ENCODE measurements at regions not wholly inside any gene's neighbourhood (a gene's known extent, or its start where the extent isn't known, plus 50 kb on each side); places are given as distances from the start of the nearest gene placed in this dataset.

GRCh38 chr17:5870231-5870953 lies 199.8 kb upstream of the WSCD1 start:
- Histone ChIP-seq H3K4me1 (peaks cover 1% of the 10 kb centered on the region), H3K36me3 (no peaks in the 10 kb centered on the region), H3K27ac (replicated peaks) (no peak overlapping the region), H3K27me3 (ENCODE audit: low read depth) (peaks cover 3% of the 10 kb centered on the region), H3K4me3 (no peak overlapping the region), H3K9me3 (replicated peaks) (no peaks in the 10 kb centered on the region)
- TF ChIP-seq CTCF (IDR thresholded peaks at IDR 0.05; ENCODE audit: borderline replicate concordance) = no peak
- intact Hi-C loops (cut with micrococcal nuclease) = no loop called here
- no peak for DNase-seq

- H3K4me3 ChIP-seq = no peak overlapping the region
- DNase-seq = no peak
- no peaks in the 10 kb centered on the region for H3K9me3 ChIP-seq (replicated peaks)
- H3K36me3 ChIP-seq = no peaks in the 10 kb centered on the region
- no peak overlapping the region for H3K27ac ChIP-seq (replicated peaks)
- intact Hi-C loops (cut with micrococcal nuclease) = no loop called here
- TF ChIP-seq CTCF (IDR thresholded peaks at IDR 0.05; ENCODE audit: borderline replicate concordance) = no peak
- peaks cover 9% of the 10 kb centered on the region for H3K27me3 ChIP-seq (ENCODE audit: low read depth)
- H3K4me1 ChIP-seq = no peaks in the 10 kb centered on the region
Observed at GRCh38 chr17:5871666-5872065, 198.5 kb upstream of the WSCD1 start.

- Histone ChIP-seq H3K36me3 (no peaks in the 10 kb centered on the region), H3K9me3 (replicated peaks) (no peaks in the 10 kb centered on the region), H3K27me3 (ENCODE audit: low read depth) (peaks cover 18% of the 10 kb centered on the region), H3K4me1 (peaks cover 3% of the 10 kb centered on the region), H3K27ac (replicated peaks) (no peak overlapping the region), H3K4me3 (no peak overlapping the region)
- intact Hi-C loops (cut with micrococcal nuclease) = no loop called here
- DNase-seq = no peak
- no peak for TF ChIP-seq CTCF (IDR thresholded peaks at IDR 0.05; ENCODE audit: borderline replicate concordance)
Observed at GRCh38 chr17:5872831-5873230, 197.3 kb upstream of the WSCD1 start.

- H3K4me3 ChIP-seq = no peak overlapping the region
- no peak overlapping the region for H3K27ac ChIP-seq (replicated peaks)
- no peak for DNase-seq
- H3K36me3 ChIP-seq = no peaks in the 10 kb centered on the region
- H3K4me1 ChIP-seq = peaks cover 9% of the 10 kb centered on the region
- peaks cover 25% of the 10 kb centered on the region for H3K27me3 ChIP-seq (ENCODE audit: low read depth)
- no peak for TF ChIP-seq CTCF (IDR thresholded peaks at IDR 0.05; ENCODE audit: borderline replicate concordance)
- no peaks in the 10 kb centered on the region for H3K9me3 ChIP-seq (replicated peaks)
- intact Hi-C loops (cut with micrococcal nuclease) = no loop called here
Observed at GRCh38 chr17:5873781-5874180, 196.4 kb upstream of the WSCD1 start.

- Histone ChIP-seq H3K27ac (replicated peaks) (no peak overlapping the region), H3K9me3 (replicated peaks) (no peaks in the 10 kb centered on the region), H3K4me3 (no peak overlapping the region), H3K27me3 (ENCODE audit: low read depth) (peaks cover 32% of the 10 kb centered on the region), H3K4me1 (peaks cover 9% of the 10 kb centered on the region), H3K36me3 (no peaks in the 10 kb centered on the region)
- no peak for TF ChIP-seq CTCF (IDR thresholded peaks at IDR 0.05; ENCODE audit: borderline replicate concordance)
- no peak for DNase-seq
- intact Hi-C loops (cut with micrococcal nuclease) = no loop called here
Observed at GRCh38 chr17:5874486-5874885, 195.7 kb upstream of the WSCD1 start.
